HG03575 (cell line): ENCODE measurements at regions not wholly inside any gene's neighbourhood (a gene's known extent, or its start where the extent isn't known, plus 50 kb on each side); places are given as distances from the start of the nearest gene placed in this dataset.
"Not testable (repeated sequence)": the region's sequence is repeated elsewhere in the genome, so short reads cannot be mapped to it uniquely, and the experiment has no call there.

Experiments
- ATAC-seq: cut with Tn5 transposase; IDR thresholded peaks from one replicate; pipeline ENCODE4 v1.9.1; 2021; ENCODE audit not compliant: unreplicated experiment, insufficient number of reproducible peaks, low FRiP score; ENCODE audit errors: extremely low read depth

DNA sequence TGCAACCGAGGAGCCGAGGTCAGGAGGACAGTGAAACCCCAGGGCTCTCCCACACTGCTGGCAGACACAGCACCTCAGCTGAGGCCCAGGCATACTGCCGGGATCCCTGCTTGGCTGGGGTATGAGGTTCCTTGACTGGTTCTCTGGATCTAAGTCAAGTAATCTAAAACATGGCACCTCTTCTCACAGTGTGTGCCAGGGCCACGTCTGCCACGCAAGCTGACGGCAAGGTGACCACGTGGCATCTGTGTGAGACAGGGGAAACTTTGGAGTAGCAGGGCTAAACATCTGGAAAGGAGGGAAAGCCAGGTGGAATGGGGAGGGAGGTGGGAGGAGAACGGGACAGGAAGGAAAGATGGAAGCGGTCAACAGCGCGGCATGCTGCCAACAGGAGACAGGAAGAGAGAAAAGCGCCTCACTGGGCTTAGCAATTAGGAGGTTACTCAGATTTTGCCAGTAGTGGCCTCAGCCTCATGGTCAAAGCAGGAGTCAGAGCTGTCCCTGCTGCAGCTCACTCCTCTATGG lies 103.7 kb downstream of the CXCL12 start:
- no peak for ATAC-seq

DNA sequence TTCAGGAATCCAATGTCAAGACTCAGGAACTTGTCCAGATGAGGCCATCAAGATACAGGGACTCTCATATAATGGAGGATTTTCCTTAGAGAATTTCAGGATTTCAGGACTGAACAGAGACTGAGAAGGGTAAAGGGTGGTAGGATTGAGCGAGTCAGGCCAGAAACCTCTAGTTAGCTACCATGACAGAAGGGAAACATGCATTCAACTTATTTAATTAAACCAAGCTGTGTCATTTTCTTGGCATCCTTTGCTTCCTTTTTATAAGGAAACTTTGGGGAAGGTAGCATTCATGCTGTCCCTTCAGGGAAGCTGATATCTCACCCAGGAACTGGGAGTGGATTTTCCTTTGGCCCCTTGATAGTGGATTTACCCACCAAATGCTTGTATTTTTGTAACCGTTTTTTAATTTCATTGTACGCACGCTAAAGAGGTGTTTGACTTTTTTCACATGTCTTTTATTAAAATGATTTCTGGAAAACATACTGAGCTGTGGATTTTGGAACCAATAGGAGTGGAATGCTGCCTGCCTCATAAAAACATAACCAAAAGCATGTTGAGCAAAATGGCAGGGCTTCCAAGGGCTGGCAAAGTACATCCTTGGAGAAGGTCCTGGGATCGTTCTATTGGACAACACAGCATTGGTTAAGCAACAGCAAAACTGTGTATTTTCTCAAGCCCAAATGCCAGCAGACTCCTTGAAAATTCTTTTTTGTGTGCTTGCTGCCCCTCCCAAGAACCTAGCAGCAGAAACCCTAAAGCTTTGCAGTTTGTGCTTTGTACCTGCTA lies 104.5 kb downstream of the CXCL12 start:
- ATAC-seq = no peak

DNA sequence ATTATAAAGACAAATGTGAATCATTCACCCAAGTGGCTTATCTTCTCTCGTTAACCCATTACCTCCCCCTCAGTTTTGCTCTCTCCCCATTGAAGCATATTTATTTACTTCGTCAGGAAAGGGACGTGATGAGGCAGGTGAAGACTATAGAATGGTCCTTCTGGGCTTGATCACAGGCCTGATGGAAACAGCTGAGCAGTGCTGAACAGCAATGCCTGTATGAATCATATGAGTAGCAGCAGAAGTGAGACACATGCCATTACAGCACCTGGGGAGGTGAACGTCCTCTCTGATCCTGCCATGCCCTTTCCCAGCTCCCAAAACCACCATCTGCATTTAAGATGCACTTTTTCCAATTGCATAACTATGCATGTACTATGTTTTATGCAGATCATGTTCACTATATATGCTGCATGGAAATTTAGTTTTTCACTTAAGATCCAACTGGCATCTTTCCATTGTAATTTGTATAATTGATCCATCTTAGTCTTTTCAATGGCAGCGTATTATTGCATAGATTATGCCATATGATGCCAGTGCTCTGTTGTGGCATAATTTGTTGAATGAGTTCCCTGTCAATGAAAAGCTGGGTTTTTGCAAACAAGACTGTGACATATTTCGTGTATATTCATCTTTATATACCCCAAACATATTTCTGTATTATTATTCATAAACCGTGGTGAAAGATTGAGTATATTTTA lies 105.3 kb downstream of the CXCL12 start:
- no peak for ATAC-seq

- no peak for ATAC-seq
Measured at GRCh38 chr10:44278837-44279324, 106.0 kb downstream of the CXCL12 start.

DNA sequence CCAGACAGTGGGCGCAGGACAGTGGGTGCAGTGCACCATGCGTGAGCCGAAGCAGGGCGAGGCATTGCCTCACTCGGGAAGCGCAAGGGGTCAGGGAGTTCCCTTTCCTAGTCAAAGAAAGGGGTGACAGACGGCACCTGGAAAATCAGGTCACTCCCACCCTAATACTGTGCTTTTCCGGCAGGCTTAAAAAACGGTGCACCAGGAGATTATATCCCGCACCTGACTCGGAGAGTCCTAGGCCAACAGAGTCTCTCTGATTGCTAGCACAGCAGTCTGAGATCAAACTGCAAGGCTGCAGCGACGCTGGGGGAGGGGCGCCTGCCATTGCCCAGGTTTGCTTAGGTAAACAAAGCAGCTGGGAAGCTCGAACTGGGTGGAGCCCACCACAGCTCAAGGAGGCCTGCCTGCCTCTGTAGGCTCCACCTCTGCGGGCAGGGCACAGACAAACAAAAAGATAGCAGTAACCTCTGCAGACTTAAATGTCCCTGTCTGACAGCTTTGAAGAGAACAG lies 116.4 kb downstream of the CXCL12 start:
- ATAC-seq = not testable (repeated sequence)

- ATAC-seq = no peak
Measured at GRCh38 chr10:44267007-44267406, 117.9 kb downstream of the CXCL12 start.

- no peak for ATAC-seq
Measured at GRCh38 chr10:44264244-44264643, 120.7 kb downstream of the CXCL12 start.

- ATAC-seq = no peak
Measured at GRCh38 chr10:44263771-44264170, 121.1 kb downstream of the CXCL12 start.

- ATAC-seq = no peak
Measured at GRCh38 chr10:44262551-44263251, 122.2 kb downstream of the CXCL12 start.

GRCh38 chr10:44261710-44262455 lies 123.0 kb downstream of the CXCL12 start:
- ATAC-seq = no peak

- ATAC-seq = no peak
Measured at GRCh38 chr10:44261296-44261695, 123.6 kb downstream of the CXCL12 start.

- no peak for ATAC-seq
Measured at GRCh38 chr10:44260286-44260928, 124.5 kb downstream of the CXCL12 start.

- no peak for ATAC-seq
Measured at GRCh38 chr10:44259090-44259874, 125.6 kb downstream of the CXCL12 start.

GRCh38 chr10:44258460-44259089 lies 126.3 kb downstream of the CXCL12 start:
- ATAC-seq = no peak

- ATAC-seq = no peak
Measured at GRCh38 chr10:44258019-44258418, 126.9 kb downstream of the CXCL12 start.

- ATAC-seq = no peak
Measured at GRCh38 chr10:44253769-44254462, 131.0 kb downstream of the CXCL12 start.
